K562 (cell line): ENCODE measurements at regions not wholly inside any gene's neighbourhood (a gene's known extent, or its start where the extent isn't known, plus 50 kb on each side); places are given as distances from the start of the nearest gene placed in this dataset.

Experiments used
- ATAC-seq: fragments of 200-7000 bp; cut with Tn5 transposase; 3 replicates; pipeline ENCODE4 v1.9.1; 2020; ENCODE audit warnings: moderate library complexity
- BruUV-seq: library from RNA; stranded (reverse); fragments of 400-500 nt; replicated peaks from 2 replicates; lab custom pipeline; 2021; lab: Mats Ljungman, UMichigan
- CTCF ChIA-PET: fragments of 300-600 bp; formaldehyde crosslinking; extraction: SDS; loops from one replicate; lab custom pipeline; 2021; ENCODE audit warnings: low intra/inter-chr PET ratio; lab: Yijun Ruan, JAX
- POLR2A ChIA-PET: fragments of 300-600, 350-650 bp; sonication (Branson Sonifier 250); formaldehyde crosslinking; extraction: SDS; loops from one replicate; lab custom pipeline; 2021; ENCODE audit warnings: antibody characterized with exemption, inconsistent platforms; lab: Yijun Ruan, JAX
- DNase-seq, 4 experiments: peaks; one replicate each; pipeline versions ENCODE4 v3.0.0 to v3.0.0-alpha.2; 2011 to 2018; ENCODE audit warnings: low spot score in 3 of 4, mixed read lengths in 3 of 4; ENCODE audit errors: extremely low read depth in 1 of 4
- FAIRE-seq: peaks from 2 replicates; lab custom pipeline; 2011; peaks lifted over from hg19 to GRCh38; lab: Jason Lieb, UNC
- H2AFZ ChIP-seq: 2 replicates; pipeline ENCODE4 v1.6.0; 2011; ENCODE audit warnings: low read depth, low read length, control low read depth, inconsistent platforms
- H3K27ac ChIP-seq: fragments of 200-600 bp; 3 replicates; pipeline ENCODE4 v1.8.0; 2011; ENCODE audit warnings: low read depth, mild to moderate bottlenecking, control low read depth, inconsistent platforms, low read length, moderate library complexity, mixed read lengths; ENCODE audit errors: extremely low read depth
- H3K27me3 ChIP-seq, 2 experiments: fragments of 300-600 bp in 1 of 2; 2 replicates in 1 of 2; 3 replicates in 1 of 2; pipeline versions ENCODE4 v1.6.0 to v1.8.0; 2011; ENCODE audit warnings: inconsistent platforms in 2 of 2, low read length in 2 of 2, mild to moderate bottlenecking in 1 of 2, mixed read lengths in 1 of 2, moderate library complexity in 1 of 2; ENCODE audit not compliant: control insufficient read depth in 2 of 2, insufficient read depth in 2 of 2
- H3K36me3 ChIP-seq: fragments of 300-600 bp; 3 replicates; pipeline ENCODE4 v1.8.0; 2011; ENCODE audit warnings: mild to moderate bottlenecking, low read length, inconsistent platforms; ENCODE audit not compliant: control insufficient read depth, insufficient read depth
- H3K4me1 ChIP-seq, 2 experiments: fragments of 200-600 bp in 1 of 2; replicated peaks in 1 of 2; 2 replicates in 1 of 2; 3 replicates in 1 of 2; pipeline versions ENCODE4 v1.5.1 to v1.8.0; 2011; ENCODE audit warnings: inconsistent platforms in 2 of 2, low read length in 2 of 2, mild to moderate bottlenecking in 1 of 2, mixed read lengths in 1 of 2, moderate library complexity in 1 of 2; ENCODE audit not compliant: control insufficient read depth in 2 of 2, insufficient read depth in 2 of 2
- H3K4me2 ChIP-seq: 2 replicates; pipeline ENCODE4 v1.6.1; 2011; ENCODE audit warnings: low read length, control low read depth, inconsistent platforms, mixed read lengths; ENCODE audit not compliant: insufficient read depth
- H3K4me3 ChIP-seq: fragments of 200-600 bp; sonication (generic), shearing (Covaris generic); 2 replicates; pipeline ENCODE4 v1.5.1; 2016; ENCODE audit warnings: control low read depth, inconsistent platforms
- H3K79me2 ChIP-seq: fragments of 200-600 bp; 3 replicates; pipeline ENCODE4 v1.8.0; 2011; ENCODE audit warnings: low read length, inconsistent platforms; ENCODE audit not compliant: control insufficient read depth, insufficient read depth
- H3K9ac ChIP-seq, 2 experiments: 2 replicates each; pipeline versions ENCODE4 v1.6.0 to v1.6.1; 2011; ENCODE audit warnings: low read depth in 2 of 2, low read length in 2 of 2, control low read depth in 1 of 2, inconsistent platforms in 1 of 2, mild to moderate bottlenecking in 1 of 2, mixed read lengths in 1 of 2; ENCODE audit not compliant: insufficient read depth in 1 of 2
- H3K9me1 ChIP-seq: one replicate; pipeline ENCODE4 v1.6.0; 2011; ENCODE audit warnings: inconsistent platforms, mild to moderate bottlenecking, low read length, moderate library complexity; ENCODE audit not compliant: control insufficient read depth, insufficient read depth
- H3K9me3 ChIP-seq: replicated peaks from 2 replicates; pipeline ENCODE4 v1.5.1; 2011; ENCODE audit warnings: low read depth, low read length, inconsistent platforms; ENCODE audit not compliant: control insufficient read depth, insufficient read depth
- H4K20me1 ChIP-seq: replicated peaks from 2 replicates; pipeline ENCODE4 v1.6.1; 2011; ENCODE audit warnings: low read length, inconsistent platforms, mixed read lengths; ENCODE audit not compliant: control insufficient read depth, insufficient read depth
- CAMTA2 ChIP-seq: fragments of 250-450 bp; sonication (Bioruptor Pico); conservative IDR thresholded peaks from 2 replicates; pipeline ENCODE4 v1.5.1; 2022
- FOXP1 ChIP-seq: sonication (generic); formaldehyde crosslinking; IDR thresholded peaks from 2 replicates; pipeline ENCODE4 v1.8.0; 2022; ENCODE audit warnings: mild to moderate bottlenecking, missing genetic modification reagents
- GTF2E2 ChIP-seq: fragments of 200-800 bp; sonication (Bioruptor generic); IDR thresholded peaks from 2 replicates; pipeline ENCODE4 v1.6.1; 2016; ENCODE audit warnings: missing genetic modification characterization, missing compliant biosample characterization
- HCFC1 ChIP-seq: IDR thresholded peaks from 2 replicates; pipeline ENCODE4 v1.6.1; 2012; ENCODE audit warnings: low read depth, low read length, improper control_type of control experiment
- HMGN3 ChIP-seq: IDR thresholded peaks from 2 replicates; pipeline ENCODE4 v1.6.1; 2011; ENCODE audit warnings: borderline replicate concordance, low read depth, mild to moderate bottlenecking, mixed read lengths, low read length; ENCODE audit not compliant: insufficient read length; ENCODE audit errors: extremely low read depth
- KDM1A ChIP-seq, 2 experiments: fragments of 450-650 bp; IDR thresholded peaks; 2 replicates each; pipeline ENCODE4 v1.6.1; 2016; ENCODE audit warnings: mild to moderate bottlenecking in 2 of 2
- MCM3 ChIP-seq: fragments of 450-650 bp; IDR thresholded peaks from 2 replicates; pipeline ENCODE4 v1.6.1; 2016
- NFYB ChIP-seq: IDR thresholded peaks from 2 replicates; pipeline ENCODE4 v1.6.1; 2011; ENCODE audit warnings: mild to moderate bottlenecking, moderate library complexity; ENCODE audit not compliant: insufficient read length; ENCODE audit errors: extremely low read depth
- PHF21A ChIP-seq: fragments of 450-650 bp; IDR thresholded peaks from 2 replicates; pipeline ENCODE4 v1.6.1; 2017; ENCODE audit warnings: low read depth, borderline replicate concordance
- RBM25 ChIP-seq: fragments of 200-400 bp; formaldehyde crosslinking; IDR thresholded peaks from 2 replicates; pipeline ENCODE4 v1.6.1; 2018; ENCODE audit warnings: low read length, low read depth, moderate library complexity; ENCODE audit not compliant: severe bottlenecking
- SIX5 ChIP-seq, 2 experiments: IDR thresholded peaks; 2 replicates each; pipeline ENCODE4 v1.6.1; 2011; ENCODE audit warnings: low read length in 2 of 2, borderline replicate concordance in 1 of 2, low read depth in 1 of 2, mild to moderate bottlenecking in 1 of 2, moderate library complexity in 1 of 2; ENCODE audit not compliant: insufficient read depth in 1 of 2
- TRIM28 ChIP-seq: fragments of 450-650 bp; IDR thresholded peaks from 2 replicates; pipeline ENCODE4 v1.6.1; 2017
- USF1 ChIP-seq: sonication (generic); formaldehyde crosslinking; IDR thresholded peaks from 2 replicates; pipeline ENCODE4 v1.9.0; 2022; ENCODE audit warnings: mild to moderate bottlenecking, missing genetic modification reagents
- USF2 ChIP-seq: sonication (generic); formaldehyde crosslinking; IDR thresholded peaks from 2 replicates; pipeline ENCODE4 v1.5.0; 2020; ENCODE audit warnings: missing genetic modification reagents
- YBX1 ChIP-seq: fragments of 450-650 bp; IDR thresholded peaks from 2 replicates; pipeline ENCODE4 v1.7.1; 2016; ENCODE audit warnings: mild to moderate bottlenecking
- WGBS: fragments of 100-300 bp; shearing (Covaris generic); methylation state at CpG from one replicate; pipeline ENCODE4 v1.1.6; 2016; ENCODE audit warnings: low coverage, mixed read lengths; ENCODE audit not compliant: insufficient coverage; ENCODE audit errors: missing lambda C conversion rate; 5-methylcytosine and 5-hydroxymethylcytosine counted together
- in situ Hi-C: fragments of 300-500 bp; cut with MboI; formaldehyde crosslinking; loops from 4 replicates; pipeline ENCODE4 v1.15.0; 2018; ENCODE audit warnings: inconsistent platforms, mixed read lengths
- intact Hi-C: fragments of 100-400 bp; cut with micrococcal nuclease; formaldehyde crosslinking; loops from 2 replicates; pipeline ENCODE4 v1.14.2; 2022
- TF ChIP-seq, protein P1 (sequence below): fragments of 250-450 bp; sonication (Bioruptor Pico); IDR thresholded peaks from 2 replicates; pipeline ENCODE4 v1.5.1; 2021; ENCODE audit warnings: mild to moderate bottlenecking
- TF ChIP-seq, protein P2 (sequence below), 3 experiments: fragments of 200-800 bp in 1 of 3; sonication (Bioruptor generic) in 1 of 3; sonication (generic) in 1 of 3; formaldehyde crosslinking in 1 of 3; IDR thresholded peaks; 2 replicates each; pipeline versions ENCODE4 v1.6.1 to v1.8.0; 2016 to 2022; ENCODE audit warnings: mild to moderate bottlenecking in 2 of 3, missing compliant biosample characterization in 2 of 3, missing genetic modification characterization in 2 of 3, missing genetic modification reagents in 1 of 3

DNA sequence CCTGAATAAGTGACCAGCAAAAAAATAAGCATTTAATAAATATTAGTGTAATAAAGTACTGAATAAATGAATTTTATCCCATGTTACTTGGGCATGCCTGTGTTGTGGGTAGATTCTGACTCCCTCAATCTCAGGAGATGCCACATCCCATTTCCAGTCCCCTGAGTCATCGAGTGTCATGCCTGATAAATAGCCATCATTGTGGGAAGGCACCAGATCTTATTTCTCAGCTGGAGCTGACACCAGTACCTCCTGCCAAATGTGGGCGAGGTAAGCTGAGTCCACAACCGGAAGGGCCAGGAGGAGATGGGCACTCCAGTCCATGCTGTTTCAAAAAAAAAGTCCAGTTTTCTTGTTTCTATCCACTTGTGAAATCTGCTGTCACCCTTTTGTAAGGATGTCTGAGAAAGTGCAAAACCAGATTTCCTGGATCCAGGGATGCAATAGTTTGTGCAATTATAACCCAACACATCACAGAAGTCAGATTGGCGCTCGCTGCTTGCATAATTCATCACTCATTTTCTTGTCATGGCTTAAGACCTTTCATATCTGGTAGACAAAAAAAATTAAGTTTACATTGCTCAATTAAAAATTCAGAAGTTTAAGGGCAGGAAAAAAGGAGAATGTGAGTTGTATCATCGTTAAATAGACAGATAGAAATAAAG, 311.6 kb downstream of the MIAT start (continued):
- TF ChIP-seq CAMTA2 (CRISPR knock-in tag): no peak
- no peak for TF ChIP-seq TRIM28
- TF ChIP-seq YBX1: no peak

DNA sequence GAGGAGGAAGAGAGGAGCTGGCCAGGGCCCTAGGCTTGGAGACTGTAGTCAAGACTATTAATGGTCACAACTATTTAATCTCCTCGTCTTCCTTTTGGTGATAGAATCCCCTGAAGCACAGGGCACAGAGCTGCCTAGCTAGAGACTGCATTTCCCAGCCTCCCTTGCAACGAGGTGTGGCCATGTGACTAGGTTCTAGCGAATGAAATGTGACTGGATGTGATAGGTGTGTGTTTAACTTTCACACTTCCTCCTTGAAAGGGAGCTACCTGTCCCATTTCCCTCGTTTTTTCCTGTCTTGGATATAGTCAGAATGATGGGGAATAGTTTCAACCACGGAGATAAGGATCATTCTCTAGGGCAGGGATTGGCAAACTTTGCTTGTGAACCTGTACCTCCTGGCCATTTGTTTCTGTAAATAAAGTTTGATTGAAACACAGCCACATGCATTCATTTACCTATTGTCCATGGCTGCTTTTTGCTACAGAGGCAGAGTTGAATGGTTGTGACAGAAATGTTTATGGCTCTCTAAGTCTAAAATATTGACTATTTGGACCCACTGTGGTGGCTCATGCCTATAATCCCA, 313.5 kb downstream of the MIAT start:
- Histone ChIP-seq H3K27ac (no peak overlapping the region), H3K79me2 (no peaks in the 10 kb centered on the region), H3K9ac (no peak overlapping the region), H4K20me1 (no peaks in the 10 kb centered on the region), H3K27me3 (no peaks in the 10 kb centered on the region), H3K4me3 (no peak overlapping the region), H3K4me1 (no peaks in the 10 kb centered on the region), H3K4me2 (no peak overlapping the region), H3K36me3 (no peaks in the 10 kb centered on the region), H2AFZ (no peak overlapping the region), H3K9me1 (no peaks in the 10 kb centered on the region), H3K9me3 (no peaks in the 10 kb centered on the region)
- peak; percentile 77 for ATAC-seq
- ChIA-PET CTCF (no interaction called here), POLR2A (no interaction called here)
- intact Hi-C loops (no loop called here), in situ Hi-C loops (no loop called here)
- WGBS: 0% methylated on average over 5 of the region's 5 CpGs
- no peak for FAIRE-seq
- no TSS peak for BruUV-seq
- no peak for DNase-seq
- TF ChIP-seq SIX5 (IDR thresholded peaks at IDR 0.05; ENCODE audit: borderline replicate concordance in 1 of 2, insufficient read depth in 1 of 2, low read depth in 1 of 2, low read length in 2 of 2): peak in 1 of 2 experiments; percentile 20; a peak in 1 of 4 replicates
- TF ChIP-seq HCFC1: peak; percentile 72
- TF ChIP-seq USF2: peak; percentile 90
- TF ChIP-seq USF1 (CRISPR knock-in tag): peak; percentile 66
- no peak for TF ChIP-seq KDM1A (IDR thresholded peaks at IDR 0.05)
- no peak for TF ChIP-seq FOXP1
- TF ChIP-seq NFYB: peak; percentile 94
- no peak for TF ChIP-seq GTF2E2 (tag)
- TF ChIP-seq HMGN3: no peak
- no peak for TF ChIP-seq PHF21A
- TF ChIP-seq, protein P1, sequence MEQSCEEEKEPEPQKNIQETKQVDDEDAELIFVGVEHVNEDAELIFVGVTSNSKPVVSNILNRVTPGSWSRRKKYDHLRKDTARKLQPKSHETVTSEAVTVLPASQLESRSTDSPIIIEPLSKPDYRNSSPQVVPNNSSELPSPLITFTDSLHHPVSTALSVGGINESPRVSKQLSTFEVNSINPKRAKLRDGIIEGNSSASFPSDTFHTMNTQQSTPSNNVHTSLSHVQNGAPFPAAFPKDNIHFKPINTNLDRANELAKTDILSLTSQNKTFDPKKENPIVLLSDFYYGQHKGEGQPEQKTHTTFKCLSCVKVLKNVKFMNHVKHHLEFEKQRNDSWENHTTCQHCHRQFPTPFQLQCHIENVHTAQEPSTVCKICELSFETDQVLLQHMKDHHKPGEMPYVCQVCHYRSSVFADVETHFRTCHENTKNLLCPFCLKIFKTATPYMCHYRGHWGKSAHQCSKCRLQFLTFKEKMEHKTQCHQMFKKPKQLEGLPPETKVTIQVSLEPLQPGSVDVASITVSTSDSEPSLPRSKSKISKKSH (CRISPR knock-in tag): no peak
- no peak for TF ChIP-seq MCM3
- TF ChIP-seq, protein P2, sequence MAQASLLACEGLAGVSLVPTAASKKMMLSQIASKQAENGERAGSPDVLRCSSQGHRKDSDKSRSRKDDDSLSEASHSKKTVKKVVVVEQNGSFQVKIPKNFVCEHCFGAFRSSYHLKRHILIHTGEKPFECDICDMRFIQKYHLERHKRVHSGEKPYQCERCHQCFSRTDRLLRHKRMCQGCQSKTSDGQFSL (CRISPR knock-in tag; IDR thresholded peaks at IDR 0.05): no peak
- TF ChIP-seq, protein P2 (tag; IDR thresholded peaks at IDR 0.05): no peak
- peak; percentile 47 for TF ChIP-seq RBM25
